Prostate gland (tissue), 2 donors: ENCODE measurements at regions not wholly inside any gene's neighbourhood (a gene's known extent, or its start where the extent isn't known, plus 50 kb on each side); places are given as distances from the start of the nearest gene placed in this dataset.
A peak's percentile ranks its signal among the peaks of the same experiment; 100 is the strongest.

ENCODE experiments used
- DNase-seq: peaks from one replicate; pipeline ENCODE4 v3.0.0-alpha.2; 2019; ENCODE audit warnings: low spot score
- H3K27ac ChIP-seq, 2 donors: fragments of 200-600 bp; sonication (generic); 2 replicates each; pipeline ENCODE4 v1.5.1; 2017 to 2019
- H3K27me3 ChIP-seq: fragments of 200-600 bp; sonication (generic); replicated peaks from 2 replicates; pipeline ENCODE4 v1.5.1; 2019; ENCODE audit not compliant: insufficient read depth
- H3K36me3 ChIP-seq, 2 donors: fragments of 200-600 bp; sonication (generic); 1 replicate in 1 of 2; 2 replicates in 1 of 2; pipeline versions ENCODE4 v1.5.1 to v1.8.1; 2017 to 2019
- H3K4me1 ChIP-seq: fragments of 200-600 bp; sonication (generic); replicated peaks from 2 replicates; pipeline ENCODE4 v1.5.1; 2019
- H3K4me3 ChIP-seq, 2 donors: fragments of 200-600 bp; sonication (generic); 2 replicates each; pipeline ENCODE4 v1.5.1; 2017 to 2019
- H3K9me3 ChIP-seq: fragments of 200-600 bp; sonication (generic); 2 replicates; pipeline ENCODE4 v1.5.1; 2017
- POLR2A ChIP-seq: fragments of 450-650 bp; IDR thresholded peaks from one replicate; pipeline ENCODE4 v1.6.1; 2016; ENCODE audit warnings: antibody characterized with exemption, mild to moderate bottlenecking
- POLR2AphosphoS5 ChIP-seq: sonication (generic); formaldehyde crosslinking; IDR thresholded peaks from one replicate; pipeline ENCODE4 v1.6.1; 2017; ENCODE audit warnings: antibody characterized with exemption
- WGBS: methylation state at CpG from one replicate; pipeline ENCODE4 v1.1.5; 2018; 5-methylcytosine and 5-hydroxymethylcytosine counted together
- intact Hi-C: fragments of 100-400 bp; cut with DNase I; formaldehyde crosslinking; loops from one replicate; pipeline ENCODE4 v1.14.2; 2022
- TF ChIP-seq, protein P1 (sequence below), 4 experiments: fragments of 200-600 bp in 2 of 4; fragments of 450-650 bp in 2 of 4; sonication (generic) in 2 of 4; IDR thresholded peaks; 1 replicate in 3 of 4; 2 replicates in 1 of 4; pipeline ENCODE4 v1.5.1; 2016 to 2019; ENCODE audit warnings: antibody characterized with exemption in 4 of 4, mild to moderate bottlenecking in 2 of 4, moderate library complexity in 2 of 4

DNA sequence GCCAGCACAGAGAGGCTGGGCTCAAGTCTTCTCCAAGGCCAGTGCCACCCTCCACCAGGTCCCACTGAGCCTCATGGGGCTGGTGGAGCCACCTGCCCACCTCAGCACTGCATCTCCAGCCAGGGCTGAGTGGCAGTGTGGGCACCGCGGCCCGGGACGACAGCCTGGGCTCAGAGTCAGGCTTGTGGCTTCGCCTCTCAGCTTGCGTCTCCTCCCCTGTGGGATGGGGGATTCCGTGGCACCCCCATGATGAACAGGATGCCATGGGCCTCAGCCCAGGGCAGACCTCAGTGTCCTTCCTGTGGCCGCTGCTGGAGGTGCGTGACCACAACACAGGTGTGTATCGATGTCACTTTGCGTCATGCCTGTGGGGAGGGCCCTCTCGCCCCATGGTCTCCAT, 136.4 kb upstream of the PPP1R26 start:
- Histone ChIP-seq H3K27ac (no peak overlapping the region), H3K9me3 (no peaks in the 10 kb centered on the region), H3K4me3 (no peak overlapping the region), H3K36me3 (no peaks in the 10 kb centered on the region), H3K27me3 (peaks cover 8% of the 10 kb centered on the region), H3K4me1 (no peaks in the 10 kb centered on the region)
- 95% methylated on average over 12 of the region's 12 CpGs for WGBS
- DNase-seq, result no peak
- intact Hi-C loops, result no loop called here
- TF ChIP-seq POLR2AphosphoS5 (no peak), POLR2A (no peak)
- TF ChIP-seq, protein P1, sequence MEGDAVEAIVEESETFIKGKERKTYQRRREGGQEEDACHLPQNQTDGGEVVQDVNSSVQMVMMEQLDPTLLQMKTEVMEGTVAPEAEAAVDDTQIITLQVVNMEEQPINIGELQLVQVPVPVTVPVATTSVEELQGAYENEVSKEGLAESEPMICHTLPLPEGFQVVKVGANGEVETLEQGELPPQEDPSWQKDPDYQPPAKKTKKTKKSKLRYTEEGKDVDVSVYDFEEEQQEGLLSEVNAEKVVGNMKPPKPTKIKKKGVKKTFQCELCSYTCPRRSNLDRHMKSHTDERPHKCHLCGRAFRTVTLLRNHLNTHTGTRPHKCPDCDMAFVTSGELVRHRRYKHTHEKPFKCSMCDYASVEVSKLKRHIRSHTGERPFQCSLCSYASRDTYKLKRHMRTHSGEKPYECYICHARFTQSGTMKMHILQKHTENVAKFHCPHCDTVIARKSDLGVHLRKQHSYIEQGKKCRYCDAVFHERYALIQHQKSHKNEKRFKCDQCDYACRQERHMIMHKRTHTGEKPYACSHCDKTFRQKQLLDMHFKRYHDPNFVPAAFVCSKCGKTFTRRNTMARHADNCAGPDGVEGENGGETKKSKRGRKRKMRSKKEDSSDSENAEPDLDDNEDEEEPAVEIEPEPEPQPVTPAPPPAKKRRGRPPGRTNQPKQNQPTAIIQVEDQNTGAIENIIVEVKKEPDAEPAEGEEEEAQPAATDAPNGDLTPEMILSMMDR (IDR thresholded peaks at IDR 0.05), result no peak

- Histone ChIP-seq H3K9me3 (no peaks in the 10 kb centered on the region), H3K27ac (no peak overlapping the region), H3K4me1 (no peaks in the 10 kb centered on the region), H3K4me3 (no peak overlapping the region), H3K36me3 (no peaks in the 10 kb centered on the region), H3K27me3 (peaks cover 10% of the 10 kb centered on the region)
- WGBS, result 16% methylated on average over 25 of the region's 25 CpGs
- TF ChIP-seq POLR2AphosphoS5 (peak; percentile 14), POLR2A (no peak)
- TF ChIP-seq, protein P1 (IDR thresholded peaks at IDR 0.05), result peak; percentile 91 to 95 (median 94)
- peak; percentile 38 for DNase-seq
- intact Hi-C loops, result loop anchor here (2.0 kb wide), 1 partner anchor 257 kb away; the partner anchor contains the start of gene OLFM1
Measured at GRCh38 chr9:135343837-135344522, 135.6 kb upstream of the PPP1R26 start.

DNA sequence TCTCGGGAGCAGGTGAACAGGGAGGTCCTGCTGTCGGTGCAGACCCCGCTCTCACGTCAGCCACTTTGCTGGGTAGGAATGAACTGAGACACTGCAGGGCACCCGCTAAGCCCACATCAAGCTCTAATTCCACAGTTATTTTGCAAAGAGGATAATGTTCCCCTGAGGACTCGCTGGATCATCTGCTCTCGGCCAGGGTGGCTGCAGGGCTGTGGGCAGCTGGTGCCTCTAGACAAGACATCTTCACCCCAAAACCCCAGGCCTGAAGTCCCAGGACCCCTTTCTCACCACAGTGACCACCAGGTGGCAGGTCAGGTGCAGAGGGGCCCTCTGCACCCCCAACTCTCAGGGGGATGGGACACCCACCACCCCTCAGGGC, 135.1 kb upstream of the PPP1R26 start:
- Histone ChIP-seq H3K36me3 (no peaks in the 10 kb centered on the region), H3K27me3 (peaks cover 14% of the 10 kb centered on the region), H3K4me3 (no peak overlapping the region), H3K27ac (no peak overlapping the region), H3K9me3 (no peaks in the 10 kb centered on the region), H3K4me1 (no peaks in the 10 kb centered on the region)
- WGBS, result 86% methylated on average over 7 of the region's 7 CpGs
- TF ChIP-seq POLR2A (no peak), POLR2AphosphoS5 (no peak)
- TF ChIP-seq, protein P1 (IDR thresholded peaks at IDR 0.05), result no peak
- no peak for DNase-seq
- intact Hi-C loops, result loop anchor here (2.0 kb wide), 1 partner anchor 258 kb away; the partner anchor contains the start of gene OLFM1

- no peak for DNase-seq
- Histone ChIP-seq H3K27me3 (peaks cover 14% of the 10 kb centered on the region), H3K4me1 (no peaks in the 10 kb centered on the region), H3K9me3 (no peaks in the 10 kb centered on the region), H3K36me3 (no peaks in the 10 kb centered on the region), H3K4me3 (no peak overlapping the region), H3K27ac (no peak overlapping the region)
- intact Hi-C loops, result loop anchor here (2.0 kb wide), 1 partner anchor 258 kb away; the partner anchor contains the start of gene OLFM1
- 73% methylated on average over 19 of the region's 19 CpGs for WGBS
- TF ChIP-seq POLR2A, result no peak
- TF ChIP-seq, protein P1 (IDR thresholded peaks at IDR 0.05), result no peak
Measured at GRCh38 chr9:135344915-135345500, 134.6 kb upstream of the PPP1R26 start.
